SJCRH30 (cell line): ENCODE measurements at regions not wholly inside any gene's neighbourhood (a gene's known extent, or its start where the extent isn't known, plus 50 kb on each side); places are given as distances from the start of the nearest gene placed in this dataset.

Experiments
- DNase-seq, 2 experiments: peaks; one replicate each; pipeline ENCODE4 v3.0.0-alpha.2; 2015 to 2020
- H3K27ac ChIP-seq: fragments of 250-450 bp; sonication (Bioruptor Pico); 2 replicates; pipeline ENCODE4 v1.5.1; 2020; ENCODE audit warnings: mild to moderate bottlenecking, moderate library complexity
- H3K27me3 ChIP-seq: fragments of 250-450 bp; sonication (Bioruptor Pico); 2 replicates; pipeline ENCODE4 v1.5.1; 2020; ENCODE audit warnings: mild to moderate bottlenecking, moderate library complexity
- H3K36me3 ChIP-seq: fragments of 250-450 bp; sonication (Bioruptor Pico); 2 replicates; pipeline ENCODE4 v1.5.1; 2020; ENCODE audit warnings: mild to moderate bottlenecking, moderate library complexity
- H3K4me1 ChIP-seq: fragments of 250-450 bp; sonication (Bioruptor Pico); 2 replicates; pipeline ENCODE4 v1.5.1; 2020; ENCODE audit warnings: mild to moderate bottlenecking, moderate library complexity
- H3K4me3 ChIP-seq: fragments of 250-450 bp; sonication (Bioruptor Pico); 2 replicates; pipeline ENCODE4 v1.5.1; 2020; ENCODE audit warnings: mild to moderate bottlenecking, moderate library complexity
- H3K9me3 ChIP-seq: fragments of 250-450 bp; sonication (Bioruptor Pico); replicated peaks from 2 replicates; pipeline ENCODE4 v1.5.1; 2020; ENCODE audit warnings: mild to moderate bottlenecking, moderate library complexity

DNA sequence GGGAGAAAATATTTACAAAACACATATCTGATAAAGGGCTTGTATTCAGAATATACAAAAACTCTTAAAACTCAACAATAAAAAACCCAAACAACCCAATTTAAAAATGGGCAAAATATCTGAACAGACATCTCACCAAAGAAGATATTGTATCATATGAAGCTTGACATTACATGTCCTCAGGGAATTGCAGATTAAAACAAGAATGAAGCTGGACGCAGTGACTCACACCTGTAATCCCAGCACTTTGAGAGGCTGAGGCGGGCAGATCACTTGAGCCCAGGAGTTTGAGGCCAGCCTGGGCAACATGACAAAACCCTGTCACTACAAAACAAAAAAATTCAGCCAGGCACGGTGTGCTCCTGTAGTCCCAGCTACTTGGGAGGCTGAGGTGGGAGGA lies 135.4 kb upstream of the AKIRIN2 start:
- DNase-seq, result no peak
- H3K4me3 ChIP-seq, result no peak overlapping the region
- peaks cover 2% of the 10 kb centered on the region; the same call in 1 of the 2 replicates for H3K4me1 ChIP-seq
- no peaks in the 10 kb centered on the region for H3K36me3 ChIP-seq
- no peaks in the 10 kb centered on the region for H3K9me3 ChIP-seq
- no peaks in the 10 kb centered on the region for H3K27me3 ChIP-seq
- no peak overlapping the region for H3K27ac ChIP-seq

DNA sequence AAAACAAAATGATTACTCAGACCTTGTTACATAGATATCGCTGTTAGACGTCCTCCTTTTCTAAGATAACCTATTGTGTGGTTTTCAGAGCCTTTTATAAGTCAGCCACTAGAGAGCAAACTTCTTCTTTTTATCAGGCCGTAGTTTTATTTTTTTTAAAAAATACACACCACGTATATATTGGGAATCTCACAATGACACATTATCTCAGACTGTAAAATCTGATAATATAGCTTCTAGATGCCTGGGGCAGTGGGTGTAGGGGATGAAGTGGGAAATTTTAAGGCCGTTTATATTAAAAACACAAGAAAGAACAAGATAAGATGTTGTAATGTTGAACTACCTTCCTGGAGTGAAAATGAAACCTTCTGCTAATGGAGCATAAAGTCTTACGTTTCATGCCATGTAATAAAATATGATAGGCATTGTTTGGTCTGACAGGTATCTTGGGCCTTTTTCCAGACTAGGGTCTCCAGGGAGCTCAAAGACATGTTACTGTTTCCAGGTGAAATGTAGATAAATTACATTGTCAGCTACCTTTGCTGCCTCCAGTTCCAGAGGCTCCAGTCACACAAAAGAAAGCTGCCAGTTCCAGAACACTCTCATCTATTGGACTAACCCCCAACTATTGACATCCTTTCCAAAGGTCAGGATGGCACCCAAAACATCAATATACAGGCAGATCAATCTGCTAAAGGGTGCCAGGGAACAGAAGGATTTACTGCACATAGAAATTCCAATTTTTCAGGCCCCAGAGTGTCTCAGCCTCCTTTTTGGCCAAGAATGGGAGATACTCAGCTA lies 130.2 kb upstream of the AKIRIN2 start:
- Histone ChIP-seq H3K36me3 (no peaks in the 10 kb centered on the region), H3K27ac (peak overlapping the region; percentile 17; the same call in 1 of the 2 replicates), H3K4me1 (peaks cover 7% of the 10 kb centered on the region), H3K9me3 (no peaks in the 10 kb centered on the region), H3K27me3 (no peaks in the 10 kb centered on the region), H3K4me3 (peak overlapping the region; percentile 44)
- peak in 1 of 2 experiments; percentile 57 for DNase-seq

GRCh38 chr6:87830907-87831306 lies 128.9 kb upstream of the AKIRIN2 start:
- Histone ChIP-seq H3K27me3 (no peaks in the 10 kb centered on the region), H3K4me3 (no peak overlapping the region), H3K4me1 (peaks cover 7% of the 10 kb centered on the region), H3K36me3 (no peaks in the 10 kb centered on the region), H3K9me3 (no peaks in the 10 kb centered on the region), H3K27ac (no peak overlapping the region)
- DNase-seq, result no peak

DNA sequence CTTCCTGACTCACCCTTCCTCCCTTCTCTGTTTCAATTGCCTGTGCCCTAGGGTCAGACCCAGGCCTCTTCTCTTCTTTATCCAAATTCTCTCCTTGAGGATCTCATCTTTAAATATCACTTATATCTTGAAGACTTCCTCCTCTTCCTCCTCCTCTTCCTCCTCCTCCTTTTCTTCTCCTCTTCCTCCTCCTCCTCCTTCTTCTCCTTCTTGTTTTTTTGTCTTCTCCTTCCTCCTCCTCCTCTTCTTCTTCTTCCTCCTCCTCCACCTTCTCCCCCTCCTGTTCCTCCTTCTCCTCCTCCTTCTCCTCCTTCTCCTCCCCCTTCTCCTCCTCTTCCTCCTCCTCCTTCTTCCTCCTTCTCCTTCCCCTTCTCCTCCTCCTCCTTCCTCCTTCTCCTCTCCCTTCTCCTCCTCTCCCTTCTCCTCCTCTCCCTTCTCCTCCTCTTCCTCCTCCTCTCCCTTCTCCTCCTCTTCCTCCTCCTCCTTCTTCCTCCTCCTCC lies 127.6 kb upstream of the AKIRIN2 start:
- DNase-seq, result no peak
- peaks cover 7% of the 10 kb centered on the region for H3K4me1 ChIP-seq
- H3K27me3 ChIP-seq, result no peaks in the 10 kb centered on the region
- no peaks in the 10 kb centered on the region for H3K9me3 ChIP-seq
- no peaks in the 10 kb centered on the region for H3K36me3 ChIP-seq
- H3K4me3 ChIP-seq, result no peak overlapping the region
- no peak overlapping the region for H3K27ac ChIP-seq

DNA sequence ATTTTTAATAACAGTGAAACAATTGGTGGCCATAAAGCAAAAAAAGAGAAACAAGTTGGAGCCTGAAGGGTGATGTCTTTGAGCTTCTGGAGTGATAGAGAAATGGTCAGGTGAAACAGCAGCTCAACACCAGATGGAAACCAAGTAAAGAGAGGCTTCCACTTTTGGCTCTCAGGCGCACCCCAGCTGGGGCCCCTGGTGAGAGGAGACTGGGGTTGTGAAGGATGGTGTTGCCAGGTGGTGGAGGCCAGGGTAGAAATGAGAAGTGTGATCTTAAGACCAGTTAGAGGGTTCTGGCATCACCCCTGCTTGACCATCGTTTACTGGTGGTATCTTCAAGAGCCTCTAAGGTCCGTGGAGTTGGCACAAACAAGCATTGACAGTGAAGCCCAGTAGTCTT lies 126.0 kb upstream of the AKIRIN2 start:
- Histone ChIP-seq H3K4me1 (peaks cover 7% of the 10 kb centered on the region), H3K4me3 (no peak overlapping the region), H3K9me3 (no peaks in the 10 kb centered on the region), H3K36me3 (no peaks in the 10 kb centered on the region), H3K27ac (no peak overlapping the region), H3K27me3 (no peaks in the 10 kb centered on the region)
- no peak for DNase-seq

DNA sequence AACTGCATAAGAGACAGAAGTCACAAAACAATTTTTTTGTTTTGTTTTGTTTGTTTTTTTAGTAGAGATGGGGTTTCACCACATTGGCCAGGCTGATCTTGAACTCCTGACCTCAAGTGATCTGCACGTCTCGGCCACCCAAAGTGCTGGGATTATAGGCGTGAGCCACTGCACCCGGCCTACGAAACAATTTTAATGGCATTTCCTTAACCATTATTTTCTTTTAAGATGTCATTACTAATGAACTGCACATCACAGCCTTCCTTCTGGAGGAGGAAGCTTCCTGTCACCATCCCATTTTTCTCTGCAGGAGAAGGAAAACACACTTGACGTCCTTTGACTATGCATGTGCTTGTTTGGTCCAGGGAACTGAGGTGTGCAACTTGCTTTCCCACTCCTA lies 125.3 kb upstream of the AKIRIN2 start:
- H3K4me3 ChIP-seq, result no peak overlapping the region
- DNase-seq, result peak in 1 of 2 experiments; percentile 17
- no peaks in the 10 kb centered on the region for H3K27me3 ChIP-seq
- no peaks in the 10 kb centered on the region for H3K36me3 ChIP-seq
- H3K4me1 ChIP-seq, result peaks cover 4% of the 10 kb centered on the region
- no peaks in the 10 kb centered on the region for H3K9me3 ChIP-seq
- no peak overlapping the region for H3K27ac ChIP-seq

- Histone ChIP-seq H3K36me3 (no peaks in the 10 kb centered on the region), H3K4me1 (no peaks in the 10 kb centered on the region; the same call in 1 of the 2 replicates), H3K27ac (no peak overlapping the region), H3K9me3 (no peaks in the 10 kb centered on the region), H3K27me3 (no peaks in the 10 kb centered on the region), H3K4me3 (no peak overlapping the region)
- no peak for DNase-seq
Measured at GRCh38 chr6:87826424-87826823, 124.4 kb upstream of the AKIRIN2 start.

DNA sequence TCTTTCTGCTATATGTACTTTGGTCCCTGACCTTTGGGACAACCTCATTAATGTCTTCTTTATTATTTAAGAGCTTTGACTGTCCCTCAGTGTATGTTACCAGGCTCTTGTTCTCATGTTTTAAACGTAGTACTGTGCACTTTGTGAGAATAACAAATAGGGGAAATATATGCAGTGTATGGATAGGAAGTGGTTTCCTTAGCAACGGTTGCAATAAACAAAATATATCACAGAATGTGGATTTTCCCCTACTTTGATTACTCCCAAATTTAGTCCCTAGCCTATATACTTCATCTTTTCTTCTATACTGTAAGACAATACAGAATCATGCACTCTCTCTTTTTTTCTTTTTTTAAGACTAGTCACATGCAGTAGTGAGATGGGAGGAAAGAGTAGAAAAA lies 123.8 kb upstream of the AKIRIN2 start:
- Histone ChIP-seq H3K4me1 (no peaks in the 10 kb centered on the region; the same call in 1 of the 2 replicates), H3K4me3 (no peak overlapping the region), H3K36me3 (no peaks in the 10 kb centered on the region), H3K27me3 (no peaks in the 10 kb centered on the region), H3K9me3 (no peaks in the 10 kb centered on the region), H3K27ac (no peak overlapping the region)
- no peak for DNase-seq

DNA sequence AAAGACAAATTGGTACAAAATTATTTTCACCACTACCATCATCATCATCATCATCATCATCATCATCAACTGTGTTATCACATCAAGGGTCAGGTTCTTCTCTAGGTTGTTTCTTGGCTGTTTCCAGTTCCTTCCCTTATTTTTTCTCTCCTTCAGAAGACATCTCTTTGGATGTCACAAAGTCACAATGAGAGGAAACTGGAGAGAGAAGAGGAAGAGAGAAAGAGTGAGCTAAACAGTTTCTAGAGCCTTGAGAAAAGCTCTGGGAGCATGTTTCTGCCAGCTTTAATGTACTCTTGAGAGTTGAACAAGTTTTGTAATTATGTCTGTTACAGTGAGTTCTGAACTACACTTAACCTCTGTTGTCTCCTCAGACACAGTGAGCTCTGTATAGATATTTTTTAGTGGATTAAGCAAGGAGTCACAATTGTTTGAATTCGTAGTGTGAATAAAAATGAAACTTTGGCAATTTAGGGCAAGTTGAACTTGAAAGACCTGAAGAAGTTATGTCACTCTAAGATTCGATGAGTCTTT lies 123.0 kb upstream of the AKIRIN2 start:
- H3K27ac ChIP-seq, result no peak overlapping the region
- H3K9me3 ChIP-seq, result no peaks in the 10 kb centered on the region
- DNase-seq, result no peak
- H3K4me1 ChIP-seq, result no peaks in the 10 kb centered on the region; the same call in 1 of the 2 replicates
- no peaks in the 10 kb centered on the region for H3K36me3 ChIP-seq
- no peaks in the 10 kb centered on the region for H3K27me3 ChIP-seq
- no peak overlapping the region for H3K4me3 ChIP-seq

DNA sequence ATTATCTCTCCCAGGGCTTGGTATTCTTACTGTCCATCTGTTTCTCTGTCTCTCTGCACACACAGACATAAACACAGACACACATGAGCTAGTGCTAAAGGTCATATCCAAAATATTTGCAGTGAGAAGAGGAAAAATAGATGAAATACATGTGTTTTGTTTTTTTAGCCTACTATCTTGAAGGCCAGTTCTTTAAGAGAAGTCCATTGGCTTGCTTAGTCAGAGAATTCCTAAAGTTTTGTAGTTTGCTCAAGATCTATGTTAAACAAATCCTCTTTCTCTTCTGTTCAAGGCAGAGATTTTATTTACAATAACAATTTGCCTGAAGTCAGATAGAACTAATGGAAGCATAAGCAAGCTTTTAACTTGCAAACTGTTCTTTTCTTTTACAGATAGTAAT lies 120.0 kb upstream of the AKIRIN2 start:
- H3K4me1 ChIP-seq, result peaks cover 3% of the 10 kb centered on the region; the same call in 1 of the 2 replicates
- no peaks in the 10 kb centered on the region for H3K27me3 ChIP-seq
- no peaks in the 10 kb centered on the region for H3K9me3 ChIP-seq
- H3K27ac ChIP-seq, result no peak overlapping the region
- H3K4me3 ChIP-seq, result no peak overlapping the region
- no peaks in the 10 kb centered on the region for H3K36me3 ChIP-seq
- DNase-seq, result no peak

DNA sequence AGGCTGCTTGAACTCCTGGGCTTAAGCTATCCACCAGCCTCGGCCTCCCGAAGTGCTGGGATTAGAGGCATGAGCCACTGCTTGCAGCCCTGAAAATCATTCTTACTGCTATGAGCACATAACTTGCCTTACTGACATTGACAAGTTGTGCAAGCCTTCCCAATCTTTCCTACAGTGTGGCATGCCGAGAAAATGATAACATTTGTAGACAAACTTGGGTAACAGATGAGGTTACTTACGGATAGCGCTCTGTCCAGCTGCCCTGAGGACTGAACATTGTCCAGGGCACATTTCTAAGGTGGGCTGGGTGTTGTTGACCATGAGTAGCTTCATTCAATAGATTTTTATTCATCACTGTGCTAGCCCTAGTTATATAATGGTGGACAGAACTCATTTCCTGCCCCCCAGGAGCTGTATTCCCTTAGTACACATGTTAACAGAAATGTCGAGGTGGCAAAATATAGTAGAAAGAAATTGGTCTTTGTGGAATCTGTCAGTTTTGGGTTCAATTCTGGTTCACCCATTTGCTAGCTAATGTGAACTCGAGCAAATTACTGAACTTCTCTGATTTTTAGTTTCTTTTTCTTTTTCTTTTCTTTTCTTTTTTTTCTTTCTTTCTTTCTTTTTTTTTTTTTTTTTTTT lies 118.4 kb upstream of the AKIRIN2 start:
- H3K27me3 ChIP-seq, result no peaks in the 10 kb centered on the region
- 0 out of 2 replicates have a peak, but pooled peaks cover 3% of the 10 kb centered on the region for H3K4me1 ChIP-seq
- H3K36me3 ChIP-seq, result no peaks in the 10 kb centered on the region
- no peaks in the 10 kb centered on the region; the same call in 1 of the 2 replicates for H3K9me3 ChIP-seq
- DNase-seq, result no peak
- H3K4me3 ChIP-seq, result no peak overlapping the region
- H3K27ac ChIP-seq, result no peak overlapping the region

- no peak overlapping the region for H3K4me3 ChIP-seq
- H3K4me1 ChIP-seq, result 0 out of 2 replicates have a peak, but pooled peaks cover 3% of the 10 kb centered on the region
- no peak for DNase-seq
- H3K9me3 ChIP-seq, result no peaks in the 10 kb centered on the region; the same call in 1 of the 2 replicates
- no peak overlapping the region for H3K27ac ChIP-seq
- no peaks in the 10 kb centered on the region for H3K36me3 ChIP-seq
- H3K27me3 ChIP-seq, result no peaks in the 10 kb centered on the region
Measured at GRCh38 chr6:87817183-87817582, 115.2 kb upstream of the AKIRIN2 start.

DNA sequence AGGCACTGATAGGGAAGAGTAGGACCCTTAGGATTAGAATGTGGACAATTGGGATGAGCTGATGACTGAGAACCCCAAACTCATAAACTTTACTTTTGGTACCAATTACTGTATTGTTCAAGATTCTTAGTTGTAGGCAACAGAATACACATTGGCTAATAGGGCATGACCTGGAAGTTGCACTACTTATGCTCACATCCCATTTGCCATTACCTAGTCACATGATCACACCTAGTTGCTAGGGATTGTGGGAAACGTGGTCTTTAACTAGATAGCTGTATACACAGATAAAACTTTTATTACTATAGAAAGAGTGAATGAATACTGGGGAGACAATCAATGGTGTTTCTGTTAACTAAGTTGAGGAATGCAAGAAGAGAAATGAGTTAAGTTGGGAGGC lies 113.4 kb upstream of the AKIRIN2 start:
- 0 out of 2 replicates have a peak, but pooled peaks cover 3% of the 10 kb centered on the region for H3K4me1 ChIP-seq
- DNase-seq, result no peak
- no peaks in the 10 kb centered on the region; the same call in 1 of the 2 replicates for H3K9me3 ChIP-seq
- H3K4me3 ChIP-seq, result no peak overlapping the region
- H3K27me3 ChIP-seq, result no peaks in the 10 kb centered on the region
- H3K27ac ChIP-seq, result no peak overlapping the region
- no peaks in the 10 kb centered on the region for H3K36me3 ChIP-seq

- no peak for DNase-seq
- Histone ChIP-seq H3K4me1 (peaks cover 19% of the 10 kb centered on the region), H3K27me3 (no peaks in the 10 kb centered on the region), H3K9me3 (no peaks in the 10 kb centered on the region), H3K4me3 (no peak overlapping the region), H3K27ac (no peak overlapping the region), H3K36me3 (no peaks in the 10 kb centered on the region)
Measured at GRCh38 chr6:87808005-87808757, 106.1 kb upstream of the AKIRIN2 start.
